SK-N-SH treated with all-trans-retinoic acid at 6 μM for 48 hours (cell line): ENCODE measurements at regions not wholly inside any gene's neighbourhood (a gene's known extent, or its start where the extent isn't known, plus 50 kb on each side); places are given as distances from the start of the nearest gene placed in this dataset.

Experiments
- ATAC-seq: fragments of 200-7000 bp; cut with Tn5 transposase; 3 replicates; pipeline ENCODE4 v1.9.1; 2020; ENCODE audit warnings: mild to moderate bottlenecking, moderate library complexity
- ARNTL ChIP-seq: fragments of 450-650 bp; formaldehyde crosslinking; IDR thresholded peaks from 2 replicates; pipeline ENCODE4 v1.5.0; 2020; ENCODE audit warnings: low read depth, mild to moderate bottlenecking, moderate library complexity, borderline replicate concordance
- BACH2 ChIP-seq: fragments of 250-450 bp; sonication (Bioruptor Pico); IDR thresholded peaks from 2 replicates; pipeline ENCODE4 v1.9.0; 2021; ENCODE audit warnings: mild to moderate bottlenecking, borderline replicate concordance
- CSDC2 ChIP-seq: fragments of 250-450 bp; sonication (Bioruptor Pico); IDR thresholded peaks from 2 replicates; pipeline ENCODE4 v1.5.0; 2020; ENCODE audit warnings: mild to moderate bottlenecking, moderate library complexity
- ESRRG ChIP-seq: fragments of 250-450 bp; sonication (Bioruptor Pico); IDR thresholded peaks from 2 replicates; pipeline ENCODE4 v1.6.1; 2021; ENCODE audit warnings: mild to moderate bottlenecking
- GLIS3 ChIP-seq: fragments of 250-450 bp; sonication (Bioruptor Pico); IDR thresholded peaks from 2 replicates; pipeline ENCODE4 v1.5.0; 2020; ENCODE audit warnings: mild to moderate bottlenecking, moderate library complexity
- ISL1 ChIP-seq: fragments of 250-450 bp; sonication (Bioruptor Pico); IDR thresholded peaks from 2 replicates; pipeline ENCODE4 v2.1.2; 2022; ENCODE audit warnings: mild to moderate bottlenecking, moderate library complexity
- OSR1 ChIP-seq: fragments of 250-450 bp; sonication (Bioruptor Pico); IDR thresholded peaks from 2 replicates; pipeline ENCODE4 v1.8.0; 2022; ENCODE audit warnings: moderate library complexity, mild to moderate bottlenecking, inconsistent platforms
- PPARA ChIP-seq: fragments of 250-450 bp; sonication (Bioruptor Pico); IDR thresholded peaks from 2 replicates; pipeline ENCODE4 v1.5.0; 2020; ENCODE audit warnings: mild to moderate bottlenecking, borderline replicate concordance
- RARB ChIP-seq: fragments of 250-450 bp; sonication (Bioruptor Pico); IDR thresholded peaks from 2 replicates; pipeline ENCODE4 v1.8.0; 2021; ENCODE audit warnings: mild to moderate bottlenecking, moderate library complexity
- SNAI2 ChIP-seq: fragments of 250-450 bp; sonication (Bioruptor Pico); IDR thresholded peaks from 2 replicates; pipeline ENCODE4 v1.5.0; 2020; ENCODE audit warnings: mild to moderate bottlenecking, moderate library complexity
- TCF4 ChIP-seq: fragments of 250-450 bp; sonication (Bioruptor Pico); IDR thresholded peaks from 2 replicates; pipeline ENCODE4 v1.8.0; 2021; ENCODE audit warnings: mild to moderate bottlenecking, moderate library complexity, borderline replicate concordance
- TOX ChIP-seq: fragments of 250-450 bp; sonication (Bioruptor Pico); IDR thresholded peaks from 2 replicates; pipeline ENCODE4 v1.8.0; 2021; ENCODE audit warnings: mild to moderate bottlenecking, moderate library complexity, borderline replicate concordance
- ZC3H10 ChIP-seq: fragments of 250-450 bp; sonication (Bioruptor Pico); IDR thresholded peaks from 2 replicates; pipeline ENCODE4 v1.5.1; 2021; ENCODE audit warnings: mild to moderate bottlenecking, moderate library complexity
- ZFP3 ChIP-seq: fragments of 250-450 bp; sonication (Bioruptor Pico); IDR thresholded peaks from 2 replicates; pipeline ENCODE4 v1.5.0; 2020; ENCODE audit warnings: mild to moderate bottlenecking, moderate library complexity
- ZFP30 ChIP-seq: fragments of 450-650 bp; formaldehyde crosslinking; IDR thresholded peaks from 2 replicates; pipeline ENCODE4 v1.5.0; 2022; ENCODE audit warnings: mild to moderate bottlenecking, moderate library complexity
- ZNF565 ChIP-seq: fragments of 450-650 bp; formaldehyde crosslinking; conservative IDR thresholded peaks from 2 replicates; pipeline ENCODE4 v1.5.0; 2020; ENCODE audit warnings: low read depth, mild to moderate bottlenecking, moderate library complexity
- ZNF8 ChIP-seq: fragments of 450-650 bp; formaldehyde crosslinking; IDR thresholded peaks from 2 replicates; pipeline ENCODE4 v1.5.0; 2020; ENCODE audit warnings: mild to moderate bottlenecking, moderate library complexity
- TF ChIP-seq, protein P1 (sequence below): fragments of 250-450 bp; sonication (Bioruptor Pico); IDR thresholded peaks from 2 replicates; pipeline ENCODE4 v1.8.0; 2020; ENCODE audit warnings: mild to moderate bottlenecking, moderate library complexity, borderline replicate concordance
- TF ChIP-seq, protein P2 (sequence below): fragments of 250-450 bp; sonication (Bioruptor Pico); IDR thresholded peaks from 2 replicates; pipeline ENCODE4 v1.5.1; 2021; ENCODE audit warnings: mild to moderate bottlenecking, moderate library complexity
- TF ChIP-seq, protein P3 (sequence below): fragments of 250-450 bp; sonication (Bioruptor Pico); IDR thresholded peaks from 2 replicates; pipeline ENCODE4 v1.5.1; 2020; ENCODE audit warnings: low read depth, mild to moderate bottlenecking, moderate library complexity
- TF ChIP-seq, protein P4 (sequence below): fragments of 250-450 bp; sonication (Bioruptor Pico); IDR thresholded peaks from 2 replicates; pipeline ENCODE4 v1.8.0; 2021; ENCODE audit warnings: low read depth, mild to moderate bottlenecking, moderate library complexity, borderline replicate concordance
- TF ChIP-seq, protein P5 (sequence below): fragments of 250-450 bp; sonication (Bioruptor Pico); IDR thresholded peaks from 2 replicates; pipeline ENCODE4 v1.5.0; 2020; ENCODE audit warnings: mild to moderate bottlenecking, moderate library complexity

DNA sequence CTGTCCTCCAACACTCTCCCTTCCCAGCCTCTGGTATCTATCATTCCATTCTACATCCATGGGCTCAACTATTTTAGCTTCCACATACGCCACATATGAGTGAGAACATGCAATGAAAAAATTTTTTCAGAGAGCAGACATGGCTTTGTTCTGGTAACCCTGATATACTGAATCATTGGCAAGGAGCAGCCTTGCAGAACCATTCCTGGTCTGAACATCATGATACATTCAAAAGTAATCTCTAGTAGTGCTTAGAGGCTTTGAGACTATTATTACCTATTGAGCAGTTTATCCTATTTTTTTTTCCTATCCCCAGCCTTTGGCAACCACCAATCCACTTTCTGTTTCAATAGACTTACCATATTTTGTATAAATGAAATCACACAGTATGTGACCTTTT is 393.1 kb upstream of the KCNH7 start:
- no peak for ATAC-seq
- TF ChIP-seq, protein P1, sequence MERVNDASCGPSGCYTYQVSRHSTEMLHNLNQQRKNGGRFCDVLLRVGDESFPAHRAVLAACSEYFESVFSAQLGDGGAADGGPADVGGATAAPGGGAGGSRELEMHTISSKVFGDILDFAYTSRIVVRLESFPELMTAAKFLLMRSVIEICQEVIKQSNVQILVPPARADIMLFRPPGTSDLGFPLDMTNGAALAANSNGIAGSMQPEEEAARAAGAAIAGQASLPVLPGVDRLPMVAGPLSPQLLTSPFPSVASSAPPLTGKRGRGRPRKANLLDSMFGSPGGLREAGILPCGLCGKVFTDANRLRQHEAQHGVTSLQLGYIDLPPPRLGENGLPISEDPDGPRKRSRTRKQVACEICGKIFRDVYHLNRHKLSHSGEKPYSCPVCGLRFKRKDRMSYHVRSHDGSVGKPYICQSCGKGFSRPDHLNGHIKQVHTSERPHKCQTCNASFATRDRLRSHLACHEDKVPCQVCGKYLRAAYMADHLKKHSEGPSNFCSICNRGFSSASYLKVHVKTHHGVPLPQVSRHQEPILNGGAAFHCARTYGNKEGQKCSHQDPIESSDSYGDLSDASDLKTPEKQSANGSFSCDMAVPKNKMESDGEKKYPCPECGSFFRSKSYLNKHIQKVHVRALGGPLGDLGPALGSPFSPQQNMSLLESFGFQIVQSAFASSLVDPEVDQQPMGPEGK (CRISPR knock-in tag), result no peak
- no peak for TF ChIP-seq ZFP30 (CRISPR knock-in tag)
- TF ChIP-seq, protein P2, sequence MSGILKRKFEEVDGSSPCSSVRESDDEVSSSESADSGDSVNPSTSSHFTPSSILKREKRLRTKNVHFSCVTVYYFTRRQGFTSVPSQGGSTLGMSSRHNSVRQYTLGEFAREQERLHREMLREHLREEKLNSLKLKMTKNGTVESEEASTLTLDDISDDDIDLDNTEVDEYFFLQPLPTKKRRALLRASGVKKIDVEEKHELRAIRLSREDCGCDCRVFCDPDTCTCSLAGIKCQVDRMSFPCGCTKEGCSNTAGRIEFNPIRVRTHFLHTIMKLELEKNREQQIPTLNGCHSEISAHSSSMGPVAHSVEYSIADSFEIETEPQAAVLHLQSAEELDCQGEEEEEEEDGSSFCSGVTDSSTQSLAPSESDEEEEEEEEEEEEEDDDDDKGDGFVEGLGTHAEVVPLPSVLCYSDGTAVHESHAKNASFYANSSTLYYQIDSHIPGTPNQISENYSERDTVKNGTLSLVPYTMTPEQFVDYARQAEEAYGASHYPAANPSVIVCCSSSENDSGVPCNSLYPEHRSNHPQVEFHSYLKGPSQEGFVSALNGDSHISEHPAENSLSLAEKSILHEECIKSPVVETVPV, result no peak
- TF ChIP-seq BACH2 (CRISPR knock-in tag), result no peak
- TF ChIP-seq, protein P3, sequence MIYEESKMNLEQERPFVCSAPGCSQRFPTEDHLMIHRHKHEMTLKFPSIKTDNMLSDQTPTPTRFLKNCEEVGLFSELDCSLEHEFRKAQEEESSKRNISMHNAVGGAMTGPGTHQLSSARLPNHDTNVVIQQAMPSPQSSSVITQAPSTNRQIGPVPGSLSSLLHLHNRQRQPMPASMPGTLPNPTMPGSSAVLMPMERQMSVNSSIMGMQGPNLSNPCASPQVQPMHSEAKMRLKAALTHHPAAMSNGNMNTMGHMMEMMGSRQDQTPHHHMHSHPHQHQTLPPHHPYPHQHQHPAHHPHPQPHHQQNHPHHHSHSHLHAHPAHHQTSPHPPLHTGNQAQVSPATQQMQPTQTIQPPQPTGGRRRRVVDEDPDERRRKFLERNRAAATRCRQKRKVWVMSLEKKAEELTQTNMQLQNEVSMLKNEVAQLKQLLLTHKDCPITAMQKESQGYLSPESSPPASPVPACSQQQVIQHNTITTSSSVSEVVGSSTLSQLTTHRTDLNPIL (CRISPR knock-in tag), result no peak
- no peak for TF ChIP-seq ISL1
- no peak for TF ChIP-seq PPARA
- TF ChIP-seq ARNTL (CRISPR knock-in tag), result no peak
- TF ChIP-seq GLIS3, result no peak
- TF ChIP-seq, protein P4, sequence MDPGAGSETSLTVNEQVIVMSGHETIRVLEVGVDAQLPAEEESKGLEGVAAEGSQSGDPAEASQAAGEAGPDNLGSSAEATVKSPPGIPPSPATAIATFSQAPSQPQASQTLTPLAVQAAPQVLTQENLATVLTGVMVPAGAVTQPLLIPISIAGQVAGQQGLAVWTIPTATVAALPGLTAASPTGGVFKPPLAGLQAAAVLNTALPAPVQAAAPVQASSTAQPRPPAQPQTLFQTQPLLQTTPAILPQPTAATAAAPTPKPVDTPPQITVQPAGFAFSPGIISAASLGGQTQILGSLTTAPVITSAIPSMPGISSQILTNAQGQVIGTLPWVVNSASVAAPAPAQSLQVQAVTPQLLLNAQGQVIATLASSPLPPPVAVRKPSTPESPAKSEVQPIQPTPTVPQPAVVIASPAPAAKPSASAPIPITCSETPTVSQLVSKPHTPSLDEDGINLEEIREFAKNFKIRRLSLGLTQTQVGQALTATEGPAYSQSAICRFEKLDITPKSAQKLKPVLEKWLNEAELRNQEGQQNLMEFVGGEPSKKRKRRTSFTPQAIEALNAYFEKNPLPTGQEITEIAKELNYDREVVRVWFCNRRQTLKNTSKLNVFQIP (CRISPR knock-in tag), result no peak
- no peak for TF ChIP-seq ZFP3 (CRISPR knock-in tag)
- TF ChIP-seq ZNF8 (CRISPR knock-in tag), result no peak
- no peak for TF ChIP-seq SNAI2 (CRISPR knock-in tag)
- no peak for TF ChIP-seq CSDC2
- TF ChIP-seq, protein P5, sequence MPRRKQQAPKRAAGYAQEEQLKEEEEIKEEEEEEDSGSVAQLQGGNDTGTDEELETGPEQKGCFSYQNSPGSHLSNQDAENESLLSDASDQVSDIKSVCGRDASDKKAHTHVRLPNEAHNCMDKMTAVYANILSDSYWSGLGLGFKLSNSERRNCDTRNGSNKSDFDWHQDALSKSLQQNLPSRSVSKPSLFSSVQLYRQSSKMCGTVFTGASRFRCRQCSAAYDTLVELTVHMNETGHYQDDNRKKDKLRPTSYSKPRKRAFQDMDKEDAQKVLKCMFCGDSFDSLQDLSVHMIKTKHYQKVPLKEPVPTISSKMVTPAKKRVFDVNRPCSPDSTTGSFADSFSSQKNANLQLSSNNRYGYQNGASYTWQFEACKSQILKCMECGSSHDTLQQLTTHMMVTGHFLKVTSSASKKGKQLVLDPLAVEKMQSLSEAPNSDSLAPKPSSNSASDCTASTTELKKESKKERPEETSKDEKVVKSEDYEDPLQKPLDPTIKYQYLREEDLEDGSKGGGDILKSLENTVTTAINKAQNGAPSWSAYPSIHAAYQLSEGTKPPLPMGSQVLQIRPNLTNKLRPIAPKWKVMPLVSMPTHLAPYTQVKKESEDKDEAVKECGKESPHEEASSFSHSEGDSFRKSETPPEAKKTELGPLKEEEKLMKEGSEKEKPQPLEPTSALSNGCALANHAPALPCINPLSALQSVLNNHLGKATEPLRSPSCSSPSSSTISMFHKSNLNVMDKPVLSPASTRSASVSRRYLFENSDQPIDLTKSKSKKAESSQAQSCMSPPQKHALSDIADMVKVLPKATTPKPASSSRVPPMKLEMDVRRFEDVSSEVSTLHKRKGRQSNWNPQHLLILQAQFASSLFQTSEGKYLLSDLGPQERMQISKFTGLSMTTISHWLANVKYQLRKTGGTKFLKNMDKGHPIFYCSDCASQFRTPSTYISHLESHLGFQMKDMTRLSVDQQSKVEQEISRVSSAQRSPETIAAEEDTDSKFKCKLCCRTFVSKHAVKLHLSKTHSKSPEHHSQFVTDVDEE (CRISPR knock-in tag), result no peak
- TF ChIP-seq ESRRG, result no peak

DNA sequence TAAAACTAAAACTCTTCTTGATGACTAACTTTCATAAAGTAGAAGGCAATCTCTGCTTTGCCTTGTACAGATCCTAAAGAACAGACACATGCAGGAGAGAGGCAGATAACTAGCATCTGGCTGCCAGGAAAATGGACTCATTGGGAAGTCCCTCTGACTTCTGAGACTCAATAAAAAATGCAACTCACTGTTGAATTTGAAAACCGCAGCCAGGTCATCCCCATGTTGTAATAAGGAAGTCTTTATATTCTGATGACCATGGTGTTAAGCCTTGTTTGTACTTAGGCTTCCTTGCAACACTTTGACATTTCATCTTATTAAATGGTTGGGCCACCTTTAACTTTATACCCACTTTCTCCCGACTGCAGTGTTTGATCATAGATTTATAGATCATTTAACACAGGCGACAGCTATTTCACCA is 375.1 kb upstream of the KCNH7 start:
- ATAC-seq, result no peak

More for the DNA sequence above, 375.1 kb upstream of the KCNH7 start:
- no peak for TF ChIP-seq ZNF565 (CRISPR knock-in tag)
- no peak for TF ChIP-seq TCF4 (CRISPR knock-in tag)
- TF ChIP-seq, protein P1 (CRISPR knock-in tag), result no peak
- no peak for TF ChIP-seq CSDC2
- no peak for TF ChIP-seq ISL1
- no peak for TF ChIP-seq OSR1 (CRISPR knock-in tag)
- no peak for TF ChIP-seq ESRRG
- no peak for TF ChIP-seq RARB (CRISPR knock-in tag)
- TF ChIP-seq BACH2 (CRISPR knock-in tag), result no peak
- no peak for TF ChIP-seq PPARA
- TF ChIP-seq ZNF8 (CRISPR knock-in tag), result no peak
- TF ChIP-seq, protein P2, result no peak
- TF ChIP-seq ZC3H10 (CRISPR knock-in tag), result no peak
- TF ChIP-seq, protein P5 (CRISPR knock-in tag), result no peak
- TF ChIP-seq TOX (CRISPR knock-in tag), result no peak
- no peak for TF ChIP-seq ARNTL (CRISPR knock-in tag)
- TF ChIP-seq GLIS3, result no peak
- TF ChIP-seq, protein P3 (CRISPR knock-in tag), result no peak
